Lower leg skin (tissue), 3 donors: ENCODE measurements at regions not wholly inside any gene's neighbourhood (a gene's known extent, or its start where the extent isn't known, plus 50 kb on each side); places are given as distances from the start of the nearest gene placed in this dataset.

Source experiments
- POLR2A ChIP-seq, 2 donors: fragments of 450-650 bp; IDR thresholded peaks; one replicate each; pipeline ENCODE4 v1.6.1; 2016 to 2017; ENCODE audit warnings: antibody characterized with exemption in 2 of 2, mild to moderate bottlenecking in 1 of 2, moderate library complexity in 1 of 2
- TF ChIP-seq, protein P1 (sequence below), 3 donors: fragments of 450-650 bp; IDR thresholded peaks; one replicate each; pipeline ENCODE4 v1.5.1; 2016; ENCODE audit warnings: antibody characterized with exemption in 3 of 3, mild to moderate bottlenecking in 3 of 3, moderate library complexity in 2 of 3

DNA sequence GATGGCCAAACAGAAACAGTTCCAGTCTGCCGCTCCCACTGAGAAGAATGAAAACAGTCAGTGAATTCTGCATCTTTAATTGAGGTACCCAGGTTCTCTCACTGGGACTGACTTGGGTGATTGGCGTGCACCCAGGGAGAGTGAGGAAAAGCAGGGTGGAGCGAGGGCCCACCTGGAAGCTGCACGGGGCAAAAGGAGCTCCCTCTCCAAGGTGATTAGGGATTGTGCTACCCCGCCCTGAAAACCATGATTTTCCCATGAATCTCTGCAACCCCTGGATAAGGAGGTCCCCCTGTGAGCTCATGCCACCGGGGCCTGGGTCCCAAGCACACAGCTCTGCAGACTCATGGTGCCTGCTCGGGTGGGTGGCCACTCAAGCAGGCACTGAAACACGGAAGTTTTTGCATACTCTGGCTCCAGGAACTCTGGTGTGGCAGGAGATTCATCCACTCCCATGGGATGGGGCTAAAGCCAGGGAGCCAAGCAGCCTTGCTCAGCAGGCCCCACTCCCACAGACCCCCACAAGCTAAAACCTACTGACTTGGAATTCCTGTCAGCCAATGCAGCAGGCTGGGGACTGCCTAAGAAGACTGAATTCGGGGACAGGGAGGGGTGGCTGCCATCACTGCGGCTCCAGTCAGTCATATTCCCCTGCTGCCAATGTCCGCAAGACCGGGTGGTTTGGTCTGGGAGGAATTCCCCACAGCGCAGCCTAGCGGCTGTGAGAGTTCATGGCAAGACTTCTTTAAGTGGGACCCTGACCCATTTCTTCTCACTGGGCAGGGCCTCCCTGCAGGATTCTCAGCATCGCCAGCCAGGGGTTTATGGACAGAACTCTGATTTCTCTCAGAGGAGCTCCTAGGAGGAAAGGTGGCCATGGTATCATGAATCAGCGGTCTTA, 652.2 kb upstream of the RGMB start:
- no peak for TF ChIP-seq POLR2A (IDR thresholded peaks at IDR 0.05)
- TF ChIP-seq, protein P1, sequence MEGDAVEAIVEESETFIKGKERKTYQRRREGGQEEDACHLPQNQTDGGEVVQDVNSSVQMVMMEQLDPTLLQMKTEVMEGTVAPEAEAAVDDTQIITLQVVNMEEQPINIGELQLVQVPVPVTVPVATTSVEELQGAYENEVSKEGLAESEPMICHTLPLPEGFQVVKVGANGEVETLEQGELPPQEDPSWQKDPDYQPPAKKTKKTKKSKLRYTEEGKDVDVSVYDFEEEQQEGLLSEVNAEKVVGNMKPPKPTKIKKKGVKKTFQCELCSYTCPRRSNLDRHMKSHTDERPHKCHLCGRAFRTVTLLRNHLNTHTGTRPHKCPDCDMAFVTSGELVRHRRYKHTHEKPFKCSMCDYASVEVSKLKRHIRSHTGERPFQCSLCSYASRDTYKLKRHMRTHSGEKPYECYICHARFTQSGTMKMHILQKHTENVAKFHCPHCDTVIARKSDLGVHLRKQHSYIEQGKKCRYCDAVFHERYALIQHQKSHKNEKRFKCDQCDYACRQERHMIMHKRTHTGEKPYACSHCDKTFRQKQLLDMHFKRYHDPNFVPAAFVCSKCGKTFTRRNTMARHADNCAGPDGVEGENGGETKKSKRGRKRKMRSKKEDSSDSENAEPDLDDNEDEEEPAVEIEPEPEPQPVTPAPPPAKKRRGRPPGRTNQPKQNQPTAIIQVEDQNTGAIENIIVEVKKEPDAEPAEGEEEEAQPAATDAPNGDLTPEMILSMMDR (IDR thresholded peaks at IDR 0.05), result no peak
